ENCODE measurements at regions not wholly inside any gene's neighbourhood (a gene's known extent, or its start where the extent isn't known, plus 50 kb on each side); places are given as distances from the start of the nearest gene placed in this dataset.

DNA sequence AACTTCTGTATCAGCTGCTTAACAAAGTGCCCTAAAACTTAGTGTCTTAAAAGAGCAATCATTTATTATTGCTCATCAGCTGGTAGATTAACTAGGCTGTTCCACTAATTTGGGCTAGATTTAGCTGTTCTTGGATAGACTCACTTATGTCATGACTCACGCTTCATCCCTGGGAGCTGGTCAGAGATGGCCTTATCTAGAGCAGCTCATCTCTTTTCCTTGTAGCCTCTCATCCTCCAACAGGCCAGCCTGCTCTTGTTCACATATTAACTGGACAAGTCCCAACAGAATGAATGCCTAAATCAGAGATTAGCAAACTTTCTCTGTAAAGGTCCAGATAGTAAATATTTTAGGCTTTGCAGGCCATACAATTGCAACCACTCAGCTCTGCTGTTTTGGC is 66.9 kb upstream of the PLAAT1 start:
- TF ChIP-seq, protein P1, sequence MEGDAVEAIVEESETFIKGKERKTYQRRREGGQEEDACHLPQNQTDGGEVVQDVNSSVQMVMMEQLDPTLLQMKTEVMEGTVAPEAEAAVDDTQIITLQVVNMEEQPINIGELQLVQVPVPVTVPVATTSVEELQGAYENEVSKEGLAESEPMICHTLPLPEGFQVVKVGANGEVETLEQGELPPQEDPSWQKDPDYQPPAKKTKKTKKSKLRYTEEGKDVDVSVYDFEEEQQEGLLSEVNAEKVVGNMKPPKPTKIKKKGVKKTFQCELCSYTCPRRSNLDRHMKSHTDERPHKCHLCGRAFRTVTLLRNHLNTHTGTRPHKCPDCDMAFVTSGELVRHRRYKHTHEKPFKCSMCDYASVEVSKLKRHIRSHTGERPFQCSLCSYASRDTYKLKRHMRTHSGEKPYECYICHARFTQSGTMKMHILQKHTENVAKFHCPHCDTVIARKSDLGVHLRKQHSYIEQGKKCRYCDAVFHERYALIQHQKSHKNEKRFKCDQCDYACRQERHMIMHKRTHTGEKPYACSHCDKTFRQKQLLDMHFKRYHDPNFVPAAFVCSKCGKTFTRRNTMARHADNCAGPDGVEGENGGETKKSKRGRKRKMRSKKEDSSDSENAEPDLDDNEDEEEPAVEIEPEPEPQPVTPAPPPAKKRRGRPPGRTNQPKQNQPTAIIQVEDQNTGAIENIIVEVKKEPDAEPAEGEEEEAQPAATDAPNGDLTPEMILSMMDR (IDR thresholded peaks at IDR 0.05): no peak
- no peak for TF ChIP-seq EZH2 (IDR thresholded peaks at IDR 0.05)

All from neural progenitor cell (in vitro differentiated cells).